GM23338 (cell line): ENCODE measurements at regions not wholly inside any gene's neighbourhood (a gene's known extent, or its start where the extent isn't known, plus 50 kb on each side); places are given as distances from the start of the nearest gene placed in this dataset.

Experiments used
- CREB1 ChIP-seq: fragments of 250-450 bp; sonication (Bioruptor Pico); IDR thresholded peaks from 2 replicates; pipeline ENCODE4 v1.5.0; 2020; ENCODE audit warnings: low read depth, mild to moderate bottlenecking, moderate library complexity
- CTCF ChIP-seq, 2 experiments: fragments of 200-600 bp in 1 of 2; sonication (generic) in 1 of 2; conservative IDR thresholded peaks; 2 replicates each; pipeline versions ENCODE4 v1.5.1 to v1.6.1; 2016 to 2017; ENCODE audit warnings: antibody characterized with exemption in 2 of 2, low read depth in 2 of 2, mild to moderate bottlenecking in 2 of 2, moderate library complexity in 1 of 2
- EZH2 ChIP-seq: fragments of 200-600 bp; sonication (generic); IDR thresholded peaks from one replicate; pipeline ENCODE4 v1.8.0; 2017; ENCODE audit warnings: antibody characterized with exemption, mild to moderate bottlenecking, low read depth; ENCODE audit not compliant: unreplicated experiment
- EZH2phosphoT487 ChIP-seq: fragments of 200-600 bp; sonication (generic); IDR thresholded peaks from one replicate; pipeline ENCODE4 v1.8.1; 2018; ENCODE audit warnings: antibody characterized with exemption; ENCODE audit not compliant: unreplicated experiment
- JUNB ChIP-seq: IDR thresholded peaks from one replicate; pipeline ENCODE4 v1.6.1; 2016; ENCODE audit warnings: antibody characterized with exemption; ENCODE audit not compliant: unreplicated experiment
- NANOG ChIP-seq: IDR thresholded peaks from 2 replicates; pipeline ENCODE4 v1.6.1; 2016; ENCODE audit warnings: antibody characterized with exemption, borderline replicate concordance
- POLR2AphosphoS5 ChIP-seq: IDR thresholded peaks from 2 replicates; pipeline ENCODE4 v1.6.1; 2016; ENCODE audit warnings: antibody characterized with exemption, low read depth
- ZNF114 ChIP-seq: fragments of 250-450 bp; sonication (Bioruptor Pico); IDR thresholded peaks from 2 replicates; pipeline ENCODE4 v1.5.0; 2020; ENCODE audit warnings: mild to moderate bottlenecking, moderate library complexity
- TF ChIP-seq, protein P1 (sequence below): IDR thresholded peaks from 2 replicates; pipeline ENCODE4 v1.6.1; 2016; ENCODE audit warnings: antibody characterized with exemption
- TF ChIP-seq, protein P2 (sequence below): IDR thresholded peaks from one replicate; pipeline ENCODE4 v1.6.1; 2018; ENCODE audit warnings: antibody characterized with exemption; ENCODE audit not compliant: unreplicated experiment

GRCh38 chr15:98315971-98316370 lies 332.4 kb upstream of the IGF1R start:
- TF ChIP-seq CREB1 (CRISPR knock-in tag), result no peak
- TF ChIP-seq CTCF (conservative IDR thresholded peaks at IDR 0.05; ENCODE audit: low read depth in 2 of 2), result no peak
- TF ChIP-seq, protein P1, sequence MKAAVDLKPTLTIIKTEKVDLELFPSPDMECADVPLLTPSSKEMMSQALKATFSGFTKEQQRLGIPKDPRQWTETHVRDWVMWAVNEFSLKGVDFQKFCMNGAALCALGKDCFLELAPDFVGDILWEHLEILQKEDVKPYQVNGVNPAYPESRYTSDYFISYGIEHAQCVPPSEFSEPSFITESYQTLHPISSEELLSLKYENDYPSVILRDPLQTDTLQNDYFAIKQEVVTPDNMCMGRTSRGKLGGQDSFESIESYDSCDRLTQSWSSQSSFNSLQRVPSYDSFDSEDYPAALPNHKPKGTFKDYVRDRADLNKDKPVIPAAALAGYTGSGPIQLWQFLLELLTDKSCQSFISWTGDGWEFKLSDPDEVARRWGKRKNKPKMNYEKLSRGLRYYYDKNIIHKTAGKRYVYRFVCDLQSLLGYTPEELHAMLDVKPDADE, result no peak
- TF ChIP-seq, protein P2, sequence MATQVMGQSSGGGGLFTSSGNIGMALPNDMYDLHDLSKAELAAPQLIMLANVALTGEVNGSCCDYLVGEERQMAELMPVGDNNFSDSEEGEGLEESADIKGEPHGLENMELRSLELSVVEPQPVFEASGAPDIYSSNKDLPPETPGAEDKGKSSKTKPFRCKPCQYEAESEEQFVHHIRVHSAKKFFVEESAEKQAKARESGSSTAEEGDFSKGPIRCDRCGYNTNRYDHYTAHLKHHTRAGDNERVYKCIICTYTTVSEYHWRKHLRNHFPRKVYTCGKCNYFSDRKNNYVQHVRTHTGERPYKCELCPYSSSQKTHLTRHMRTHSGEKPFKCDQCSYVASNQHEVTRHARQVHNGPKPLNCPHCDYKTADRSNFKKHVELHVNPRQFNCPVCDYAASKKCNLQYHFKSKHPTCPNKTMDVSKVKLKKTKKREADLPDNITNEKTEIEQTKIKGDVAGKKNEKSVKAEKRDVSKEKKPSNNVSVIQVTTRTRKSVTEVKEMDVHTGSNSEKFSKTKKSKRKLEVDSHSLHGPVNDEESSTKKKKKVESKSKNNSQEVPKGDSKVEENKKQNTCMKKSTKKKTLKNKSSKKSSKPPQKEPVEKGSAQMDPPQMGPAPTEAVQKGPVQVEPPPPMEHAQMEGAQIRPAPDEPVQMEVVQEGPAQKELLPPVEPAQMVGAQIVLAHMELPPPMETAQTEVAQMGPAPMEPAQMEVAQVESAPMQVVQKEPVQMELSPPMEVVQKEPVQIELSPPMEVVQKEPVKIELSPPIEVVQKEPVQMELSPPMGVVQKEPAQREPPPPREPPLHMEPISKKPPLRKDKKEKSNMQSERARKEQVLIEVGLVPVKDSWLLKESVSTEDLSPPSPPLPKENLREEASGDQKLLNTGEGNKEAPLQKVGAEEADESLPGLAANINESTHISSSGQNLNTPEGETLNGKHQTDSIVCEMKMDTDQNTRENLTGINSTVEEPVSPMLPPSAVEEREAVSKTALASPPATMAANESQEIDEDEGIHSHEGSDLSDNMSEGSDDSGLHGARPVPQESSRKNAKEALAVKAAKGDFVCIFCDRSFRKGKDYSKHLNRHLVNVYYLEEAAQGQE, result no peak
- TF ChIP-seq EZH2, result no peak
- TF ChIP-seq EZH2phosphoT487, result no peak
- TF ChIP-seq POLR2AphosphoS5, result no peak
- TF ChIP-seq ZNF114 (CRISPR knock-in tag), result no peak
- TF ChIP-seq JUNB, result no peak
- TF ChIP-seq NANOG, result no peak
